H9 (cell line): ENCODE measurements at regions not wholly inside any gene's neighbourhood (a gene's known extent, or its start where the extent isn't known, plus 50 kb on each side); places are given as distances from the start of the nearest gene placed in this dataset.

Experiments
- DNase-seq: peaks from one replicate; pipeline ENCODE4 v3.0.0-alpha.2; 2017
- H2AFZ ChIP-seq: one replicate; pipeline ENCODE4 v1.6.1; 2013; ENCODE audit warnings: mild to moderate bottlenecking, low read length, control low read depth, moderate library complexity
- H2AK5ac ChIP-seq: 2 replicates; pipeline ENCODE4 v1.6.1; 2013; ENCODE audit warnings: low read length, control low read depth, mixed read lengths; ENCODE audit not compliant: insufficient read length
- H2BK120ac ChIP-seq: one replicate; pipeline ENCODE4 v1.6.1; 2013; ENCODE audit warnings: low read depth, mild to moderate bottlenecking, low read length, control low read depth, inconsistent platforms; ENCODE audit not compliant: poor library complexity, severe bottlenecking
- H2BK12ac ChIP-seq: 2 replicates; pipeline ENCODE4 v1.6.1; 2013; ENCODE audit warnings: low read length, control low read depth, mixed read lengths, low read depth; ENCODE audit not compliant: insufficient read length
- H2BK15ac ChIP-seq: 2 replicates; pipeline ENCODE4 v1.6.1; 2013; ENCODE audit warnings: low read depth, low read length, control low read depth
- H2BK20ac ChIP-seq: one replicate; pipeline ENCODE4 v1.6.1; 2013; ENCODE audit warnings: low read depth, mild to moderate bottlenecking, low read length, control low read depth, inconsistent platforms; ENCODE audit not compliant: poor library complexity, severe bottlenecking
- H2BK5ac ChIP-seq: 2 replicates; pipeline ENCODE4 v1.6.1; 2013; ENCODE audit warnings: low read length, control low read depth, mixed read lengths; ENCODE audit not compliant: insufficient read length
- H3K14ac ChIP-seq: 2 replicates; pipeline ENCODE4 v1.6.1; 2013; ENCODE audit warnings: low read length, control low read depth; ENCODE audit not compliant: insufficient read depth
- H3K18ac ChIP-seq: 2 replicates; pipeline ENCODE4 v1.6.1; 2013; ENCODE audit warnings: low read depth, mild to moderate bottlenecking, mixed read lengths, low read length, control low read depth; ENCODE audit not compliant: insufficient read length
- H3K23ac ChIP-seq: 2 replicates; pipeline ENCODE4 v1.6.1; 2013; ENCODE audit warnings: low read length, control low read depth, mixed read lengths, low read depth; ENCODE audit not compliant: insufficient read length
- H3K23me2 ChIP-seq: 2 replicates; pipeline ENCODE4 v1.6.1; 2013; ENCODE audit warnings: low read depth, mild to moderate bottlenecking, mixed read lengths, low read length, control low read depth; ENCODE audit not compliant: insufficient read length, poor library complexity, severe bottlenecking
- H3K27ac ChIP-seq: 2 replicates; pipeline ENCODE4 v1.5.1; 2013; ENCODE audit warnings: low read length, control low read depth, mixed read lengths, low read depth; ENCODE audit not compliant: insufficient read length
- H3K27me3 ChIP-seq: 2 replicates; pipeline ENCODE4 v1.6.1; 2013; ENCODE audit warnings: low read length, control low read depth, inconsistent platforms; ENCODE audit not compliant: insufficient read depth
- H3K4ac ChIP-seq: 2 replicates; pipeline ENCODE4 v1.6.1; 2013; ENCODE audit warnings: low read depth, mild to moderate bottlenecking, control low read depth, inconsistent platforms, low read length, moderate library complexity
- H3K4me1 ChIP-seq: 2 replicates; pipeline ENCODE4 v1.6.1; 2013; ENCODE audit warnings: low read length, control low read depth, inconsistent platforms; ENCODE audit not compliant: insufficient read depth
- H3K4me2 ChIP-seq: 2 replicates; pipeline ENCODE4 v1.6.1; 2013; ENCODE audit warnings: low read length, control low read depth, mixed read lengths; ENCODE audit not compliant: insufficient read length, insufficient read depth
- H3K56ac ChIP-seq: 2 replicates; pipeline ENCODE4 v1.6.1; 2013; ENCODE audit warnings: low read depth, mild to moderate bottlenecking, mixed read lengths, low read length, control low read depth; ENCODE audit not compliant: insufficient read length
- H3K79me1 ChIP-seq: 2 replicates; pipeline ENCODE4 v1.6.1; 2013; ENCODE audit warnings: low read depth, mild to moderate bottlenecking, moderate library complexity, low read length, control low read depth, inconsistent platforms; ENCODE audit not compliant: insufficient read depth, poor library complexity, severe bottlenecking
- H3K79me2 ChIP-seq: 2 replicates; pipeline ENCODE4 v1.6.1; 2013; ENCODE audit warnings: low read length, control low read depth, inconsistent platforms; ENCODE audit not compliant: insufficient read depth
- H3K9ac ChIP-seq: 2 replicates; pipeline ENCODE4 v1.6.1; 2013; ENCODE audit warnings: low read length, control low read depth, mixed read lengths; ENCODE audit not compliant: insufficient read length; ENCODE audit errors: extremely low read depth
- H3K9me3 ChIP-seq: one replicate; pipeline ENCODE4 v1.6.1; 2013; ENCODE audit warnings: low read depth, low read length, inconsistent platforms; ENCODE audit not compliant: control insufficient read depth
- H3T11ph ChIP-seq: one replicate; pipeline ENCODE4 v1.6.1; 2013; ENCODE audit warnings: mild to moderate bottlenecking, low read length, control low read depth, inconsistent platforms
- H4K20me1 ChIP-seq: one replicate; pipeline ENCODE4 v1.6.1; 2013; ENCODE audit not compliant: control insufficient read depth, insufficient read length, insufficient read depth
- H4K5ac ChIP-seq: 2 replicates; pipeline ENCODE4 v1.6.1; 2013; ENCODE audit warnings: low read depth, mild to moderate bottlenecking, mixed read lengths, low read length, control low read depth; ENCODE audit not compliant: insufficient read length
- H4K8ac ChIP-seq: replicated peaks from 2 replicates; pipeline ENCODE4 v1.6.1; 2013; ENCODE audit warnings: low read length, control low read depth, mixed read lengths, low read depth; ENCODE audit not compliant: insufficient read length
- H4K91ac ChIP-seq: 2 replicates; pipeline ENCODE4 v1.6.1; 2013; ENCODE audit warnings: low read depth, mild to moderate bottlenecking, moderate library complexity, mixed read lengths, low read length, control low read depth; ENCODE audit not compliant: insufficient read length
- H3K27ac Mint-ChIP-seq, 3 experiments: 2 replicates in 2 of 3; 3 replicates in 1 of 3; pipeline ENCODE4 v1.8.0; 2020 to 2021; ENCODE audit warnings: mixed read lengths in 3 of 3, mild to moderate bottlenecking in 1 of 3, moderate library complexity in 1 of 3
- H3K27me3 Mint-ChIP-seq: 2 replicates; pipeline ENCODE4 v1.8.0; 2021; ENCODE audit warnings: low read depth, mild to moderate bottlenecking, moderate library complexity, mixed read lengths
- H3K36me3 Mint-ChIP-seq, 3 experiments: 2 replicates in 2 of 3; 3 replicates in 1 of 3; pipeline ENCODE4 v1.8.0; 2020 to 2021; ENCODE audit warnings: low read depth in 3 of 3, mixed read lengths in 3 of 3; ENCODE audit not compliant: insufficient read depth in 1 of 3
- H3K4me1 Mint-ChIP-seq, 2 experiments: 2 replicates each; pipeline ENCODE4 v1.8.0; 2020; ENCODE audit warnings: mixed read lengths in 2 of 2
- H3K4me3 Mint-ChIP-seq, 2 experiments: 2 replicates in 1 of 2; 3 replicates in 1 of 2; pipeline ENCODE4 v1.8.0; 2020 to 2021; ENCODE audit warnings: mild to moderate bottlenecking in 2 of 2, mixed read lengths in 2 of 2, moderate library complexity in 1 of 2
- H3K9me3 Mint-ChIP-seq, 2 experiments: 2 replicates in 1 of 2; 3 replicates in 1 of 2; pipeline ENCODE4 v1.8.0; 2020; ENCODE audit warnings: mild to moderate bottlenecking in 2 of 2, mixed read lengths in 2 of 2, moderate library complexity in 1 of 2
- CTCF ChIP-seq: fragments of 200-600 bp; sonication (generic); conservative IDR thresholded peaks from 3 replicates; pipeline ENCODE4 v1.8.0; 2021; ENCODE audit warnings: antibody characterized with exemption, mild to moderate bottlenecking
- WGBS: extraction: QIAGEN DNeasy Blood & Tissue Kit; methylation state at CpG from one replicate; pipeline ENCODE4 v1.1.7; 2013; ENCODE audit warnings: missing lambda C conversion rate, low lambda C conversion rate, mixed read lengths; ENCODE audit not compliant: insufficient read length; ENCODE audit errors: extremely low coverage; 5-methylcytosine and 5-hydroxymethylcytosine counted together

DNA sequence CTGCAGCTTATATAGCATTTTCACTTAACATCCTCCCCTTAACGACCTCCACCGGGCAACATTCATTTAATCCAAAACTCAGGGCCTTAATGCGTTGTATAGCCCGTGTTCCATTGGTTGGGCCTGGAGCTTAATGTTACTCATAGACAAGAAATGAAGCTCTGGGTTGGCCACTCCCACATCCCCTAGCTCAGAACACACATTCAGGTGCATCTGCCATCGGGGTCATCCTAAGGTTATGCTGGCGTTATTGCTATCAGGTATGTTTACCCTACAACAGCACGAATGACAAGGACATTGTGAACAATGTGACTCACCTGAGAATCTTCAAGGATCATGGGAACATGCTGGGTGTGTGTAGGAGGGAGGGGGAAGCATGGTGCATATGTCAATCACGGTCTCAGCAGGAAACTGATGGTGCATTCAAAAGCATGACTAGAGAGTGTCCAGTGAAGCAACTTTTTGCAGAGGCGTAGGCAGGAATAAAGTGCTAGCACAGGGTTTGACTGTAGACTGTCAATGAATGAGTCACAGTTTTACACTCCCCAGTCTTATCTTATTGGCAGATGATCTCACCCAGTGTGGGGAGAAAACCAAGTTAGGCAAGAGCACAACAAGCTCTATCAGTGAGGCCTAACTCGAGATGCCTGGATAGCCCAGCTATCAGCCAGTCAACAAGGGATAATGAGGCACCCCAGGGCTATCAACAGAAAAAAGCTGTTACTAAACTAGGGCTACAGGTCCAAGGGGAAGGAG is 402.1 kb upstream of the MCTP2 start:
- TF ChIP-seq CTCF, result no peak
- Mint-ChIP-seq H3K4me3 (no peak overlapping the region), H3K36me3 (no peaks in the 10 kb centered on the region; a peak in 1 of 7 replicates), H3K27me3 (no peaks in the 10 kb centered on the region; the same call in 1 of the 2 replicates), H3K27ac (no peak overlapping the region), H3K4me1 (peaks cover 18 to 32% of the 10 kb centered on the region in 2 experiments), H3K9me3 (no peaks in the 10 kb centered on the region)
- no peak overlapping the region for H2BK15ac ChIP-seq
- H4K5ac ChIP-seq, result no peak overlapping the region
- no peak overlapping the region for H3K23ac ChIP-seq
- no peak overlapping the region for H3K9ac ChIP-seq
- no peak overlapping the region for H3K14ac ChIP-seq
- no peak overlapping the region for H2BK5ac ChIP-seq
- no peak overlapping the region for H4K91ac ChIP-seq
- H2AFZ ChIP-seq, result no peak overlapping the region
- DNase-seq, result no peak
- no peaks in the 10 kb centered on the region for H4K20me1 ChIP-seq
- no peak overlapping the region for H3K27ac ChIP-seq
- H3K79me1 ChIP-seq, result no peaks in the 10 kb centered on the region
- H3K23me2 ChIP-seq, result no peaks in the 10 kb centered on the region
- peaks cover 3% of the 10 kb centered on the region; the same call in 1 of the 2 replicates for H3K4me1 ChIP-seq
- no peak overlapping the region for H3K4ac ChIP-seq
- H3K79me2 ChIP-seq, result no peaks in the 10 kb centered on the region
- H2BK120ac ChIP-seq, result no peak overlapping the region
- H2AK5ac ChIP-seq, result no peak overlapping the region
- no peak overlapping the region for H3K56ac ChIP-seq
- no CpG with 5 or more reads among the region's 10 CpGs for WGBS
- no peak overlapping the region for H3T11ph ChIP-seq
- H3K9me3 ChIP-seq, result no peaks in the 10 kb centered on the region
- H2BK20ac ChIP-seq, result no peak overlapping the region
- H4K8ac ChIP-seq, result no peak overlapping the region
- no peak overlapping the region for H3K18ac ChIP-seq
- H3K27me3 ChIP-seq, result no peaks in the 10 kb centered on the region
- H2BK12ac ChIP-seq, result no peak overlapping the region
- H3K4me2 ChIP-seq, result no peak overlapping the region
